ENCODE measurements at regions not wholly inside any gene's neighbourhood (a gene's known extent, or its start where the extent isn't known, plus 50 kb on each side); places are given as distances from the start of the nearest gene placed in this dataset.

DNA sequence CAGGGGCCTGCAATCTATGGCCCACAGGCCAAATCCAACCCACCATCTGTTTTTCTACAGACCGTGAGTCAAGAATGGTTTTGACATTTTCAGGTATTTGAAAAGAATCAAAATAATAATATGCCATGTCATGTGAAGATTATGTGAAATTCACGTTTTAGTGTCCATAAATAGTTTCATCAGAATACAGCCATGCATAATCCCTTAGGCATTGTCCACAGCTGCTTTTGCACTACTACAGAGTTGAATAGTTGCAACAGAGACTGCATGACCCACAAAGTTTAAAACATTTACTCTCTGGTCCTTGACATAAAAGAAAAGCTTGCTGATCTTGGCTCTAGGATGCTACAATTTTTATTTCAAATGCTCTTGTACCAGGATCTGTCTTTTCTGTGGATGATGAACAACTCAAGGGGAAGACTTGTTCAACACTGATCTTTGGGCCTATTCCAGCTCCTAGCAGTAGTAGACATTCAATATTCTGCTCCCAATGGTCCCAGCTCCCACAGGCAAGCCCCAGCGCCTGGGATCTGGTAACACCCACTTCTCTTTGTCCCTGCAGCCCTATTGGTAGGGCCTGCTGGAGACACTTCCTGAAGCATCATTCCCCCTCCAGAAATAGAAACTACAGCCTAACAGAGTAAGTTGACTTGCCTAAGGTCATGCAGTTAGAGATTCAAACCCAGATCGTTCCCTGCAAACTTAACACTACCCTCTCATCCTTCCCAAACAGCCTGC, 76.9 kb downstream of the MRPL46 start:
- TF ChIP-seq, protein P1, sequence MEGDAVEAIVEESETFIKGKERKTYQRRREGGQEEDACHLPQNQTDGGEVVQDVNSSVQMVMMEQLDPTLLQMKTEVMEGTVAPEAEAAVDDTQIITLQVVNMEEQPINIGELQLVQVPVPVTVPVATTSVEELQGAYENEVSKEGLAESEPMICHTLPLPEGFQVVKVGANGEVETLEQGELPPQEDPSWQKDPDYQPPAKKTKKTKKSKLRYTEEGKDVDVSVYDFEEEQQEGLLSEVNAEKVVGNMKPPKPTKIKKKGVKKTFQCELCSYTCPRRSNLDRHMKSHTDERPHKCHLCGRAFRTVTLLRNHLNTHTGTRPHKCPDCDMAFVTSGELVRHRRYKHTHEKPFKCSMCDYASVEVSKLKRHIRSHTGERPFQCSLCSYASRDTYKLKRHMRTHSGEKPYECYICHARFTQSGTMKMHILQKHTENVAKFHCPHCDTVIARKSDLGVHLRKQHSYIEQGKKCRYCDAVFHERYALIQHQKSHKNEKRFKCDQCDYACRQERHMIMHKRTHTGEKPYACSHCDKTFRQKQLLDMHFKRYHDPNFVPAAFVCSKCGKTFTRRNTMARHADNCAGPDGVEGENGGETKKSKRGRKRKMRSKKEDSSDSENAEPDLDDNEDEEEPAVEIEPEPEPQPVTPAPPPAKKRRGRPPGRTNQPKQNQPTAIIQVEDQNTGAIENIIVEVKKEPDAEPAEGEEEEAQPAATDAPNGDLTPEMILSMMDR (conservative IDR thresholded peaks at IDR 0.05): no peak
- H3K27ac ChIP-seq: no peak overlapping the region

DNA sequence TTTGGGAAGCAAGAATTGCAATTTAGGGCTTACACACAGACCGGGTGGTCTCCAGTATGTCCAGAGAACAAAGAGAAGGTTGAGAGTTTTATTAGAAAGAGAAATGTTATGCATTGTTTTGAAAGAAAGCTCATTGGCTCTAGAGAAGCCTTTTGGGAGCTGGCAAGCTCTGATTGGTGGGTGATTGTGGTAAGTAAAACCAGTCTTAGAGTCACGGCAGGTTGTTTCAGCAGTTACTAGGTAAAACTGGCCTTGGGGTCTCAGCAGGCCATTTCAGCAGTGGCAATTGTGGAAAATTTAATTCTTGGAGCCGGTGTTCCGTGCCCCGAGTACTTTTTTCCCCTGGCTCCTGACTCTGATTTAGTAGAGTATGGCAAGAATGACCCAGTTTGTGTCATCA, 78.1 kb downstream of the MRPL46 start:
- TF ChIP-seq, protein P1 (conservative IDR thresholded peaks at IDR 0.05): no peak
- H3K27ac ChIP-seq: no peak overlapping the region

DNA sequence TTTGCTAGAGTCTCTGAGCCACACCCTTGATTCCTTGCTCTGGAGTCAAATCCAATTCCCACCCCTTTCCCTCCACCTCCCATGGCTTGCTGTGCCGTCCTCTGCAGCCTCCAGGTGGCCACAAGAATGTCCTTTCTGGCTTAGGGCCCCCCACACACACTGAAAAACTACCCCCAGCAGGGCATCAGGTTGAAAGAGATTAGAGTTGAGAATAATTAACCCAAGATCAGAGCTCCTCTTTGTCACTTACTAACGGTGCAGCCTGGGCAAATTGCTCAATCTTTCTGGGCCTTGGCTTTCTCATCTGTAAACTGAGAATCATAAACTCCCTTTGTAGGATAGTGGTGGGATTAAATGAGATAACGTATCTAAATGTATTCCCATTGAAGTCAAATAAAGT, 78.5 kb downstream of the MRPL46 start:
- TF ChIP-seq, protein P1 (conservative IDR thresholded peaks at IDR 0.05): no peak
- no peak overlapping the region for H3K27ac ChIP-seq

DNA sequence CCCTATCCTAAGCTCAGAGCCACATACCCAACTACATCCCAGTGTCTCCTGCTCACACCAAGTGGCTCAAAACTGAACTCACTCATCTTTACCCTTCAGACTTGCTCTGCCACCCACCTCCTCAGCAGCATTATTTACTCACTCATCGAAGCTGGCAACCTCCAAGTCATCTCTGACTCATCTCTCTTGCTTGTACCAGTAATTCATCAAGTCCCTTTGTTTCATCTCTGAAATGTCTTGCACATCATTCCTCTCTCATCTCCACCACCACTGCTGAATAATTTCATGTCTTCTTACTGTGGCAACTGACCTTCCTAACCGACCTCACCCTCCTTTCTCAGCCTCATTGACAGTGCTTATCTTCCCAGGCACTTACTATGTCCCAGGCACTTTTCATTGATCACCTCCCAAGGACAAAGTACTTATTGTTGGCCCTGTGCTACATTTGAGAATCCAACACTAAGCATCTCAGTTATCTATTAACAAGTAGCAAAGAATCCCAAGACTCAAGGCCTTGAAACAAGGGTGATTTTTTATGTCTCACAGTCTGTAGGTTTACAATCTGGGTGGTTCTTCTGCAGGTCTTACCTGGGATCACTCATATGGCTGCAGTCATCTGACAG, 82.0 kb downstream of the MRPL46 start:
- H3K27ac ChIP-seq: no peak overlapping the region
- TF ChIP-seq, protein P1 (conservative IDR thresholded peaks at IDR 0.05): no peak

DNA sequence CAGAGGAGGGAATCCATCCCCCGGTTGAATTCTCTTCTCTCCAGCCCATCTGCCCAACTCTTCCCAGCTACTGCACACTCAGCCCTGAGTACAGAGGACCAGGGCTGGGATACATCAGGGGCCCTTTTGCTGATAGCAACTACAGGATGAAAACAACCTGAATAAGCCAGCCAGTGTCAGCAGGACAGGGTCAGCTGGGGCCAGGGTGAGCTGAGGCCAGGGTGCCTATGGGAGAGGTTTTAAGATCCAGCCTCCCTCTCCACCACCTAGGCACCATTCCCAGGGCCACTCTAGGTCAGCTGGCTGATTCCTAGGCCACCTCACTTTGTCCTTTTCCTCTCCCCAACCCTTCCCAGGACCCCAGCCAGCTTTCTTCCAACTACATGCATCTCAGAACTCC, 83.8 kb downstream of the MRPL46 start:
- H3K27ac ChIP-seq: no peak overlapping the region
- TF ChIP-seq, protein P1 (conservative IDR thresholded peaks at IDR 0.05): no peak

DNA sequence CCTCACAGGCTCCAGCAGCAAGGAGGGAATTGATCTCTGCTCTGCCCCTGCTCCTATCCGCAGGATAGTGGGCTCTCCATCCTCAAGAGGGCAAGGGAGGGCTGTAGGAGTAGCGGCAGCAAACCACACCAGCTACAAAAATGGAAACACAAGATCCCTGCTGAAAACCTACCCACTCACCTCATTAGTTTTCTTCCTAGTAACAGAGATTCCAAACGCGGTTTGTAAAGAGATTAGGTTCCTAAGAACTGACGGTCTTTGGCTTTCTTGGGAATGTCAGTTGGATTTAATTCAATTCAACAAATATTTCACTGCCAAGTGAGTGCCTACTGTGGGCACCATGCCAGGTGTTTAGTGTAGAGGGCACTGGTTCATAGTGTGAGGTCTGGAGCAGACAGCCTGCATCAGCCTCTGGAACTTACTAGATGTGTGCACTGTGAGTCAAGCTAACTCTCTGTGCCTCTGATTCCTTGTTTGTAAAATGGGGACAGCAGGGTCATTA, 84.7 kb downstream of the MRPL46 start:
- TF ChIP-seq, protein P1 (conservative IDR thresholded peaks at IDR 0.05): no peak
- no peak overlapping the region for H3K27ac ChIP-seq

DNA sequence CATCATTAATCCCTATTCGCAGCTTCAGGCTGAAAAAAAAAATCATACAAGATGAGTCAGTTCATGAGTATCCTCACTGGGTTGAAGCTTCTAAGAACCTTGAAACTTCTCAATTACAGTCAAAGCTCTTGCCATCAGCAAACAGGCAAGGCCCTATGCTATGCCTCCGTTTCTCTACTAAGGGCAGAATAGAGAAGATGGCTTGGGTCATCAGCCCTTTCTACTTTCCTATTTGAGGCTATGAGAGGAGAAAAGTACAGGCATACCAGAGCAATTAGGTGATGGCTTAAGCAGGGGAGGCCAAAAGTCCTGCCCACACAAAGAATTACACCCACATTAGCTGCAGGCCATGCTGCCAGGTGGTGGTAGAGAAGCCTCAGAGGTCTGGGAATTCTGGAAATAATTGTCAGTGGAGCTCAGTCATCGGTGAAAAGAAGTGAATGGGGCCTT, 89.0 kb downstream of the MRPL46 start:
- no peak overlapping the region for H3K27ac ChIP-seq
- TF ChIP-seq, protein P1 (conservative IDR thresholded peaks at IDR 0.05): no peak
